OCI-LY3 (cell line): ENCODE measurements at regions not wholly inside any gene's neighbourhood (a gene's known extent, or its start where the extent isn't known, plus 50 kb on each side); places are given as distances from the start of the nearest gene placed in this dataset.

Experiments
- H2AFZ ChIP-seq: fragments of 200-600, 300-600 bp; shearing (Covaris generic); 2 replicates; pipeline ENCODE4 v1.6.0; 2014; ENCODE audit warnings: antibody characterized with exemption, low read depth, low read length
- H3K27ac ChIP-seq: fragments of 200-600, 300-600 bp; sonication (generic); 2 replicates; pipeline ENCODE4 v1.5.1; 2014; ENCODE audit warnings: mild to moderate bottlenecking, low read length, moderate library complexity, mixed read lengths
- H3K27me3 ChIP-seq: fragments of 200-600, 300-600 bp; sonication (generic); 2 replicates; pipeline ENCODE4 v1.6.1; 2014; ENCODE audit warnings: low read depth, low read length, mixed read lengths
- H3K36me3 ChIP-seq: fragments of 200-600, 300-600 bp; sonication (generic); replicated peaks from 2 replicates; pipeline ENCODE3; 2014; ENCODE audit warnings: low read depth, low read length, mixed read lengths
- H3K4me1 ChIP-seq: fragments of 300-600, 200-600 bp; sonication (generic); 2 replicates; pipeline ENCODE4 v1.6.1; 2014; ENCODE audit warnings: low read length, mixed read lengths
- H3K4me2 ChIP-seq: fragments of 200-600, 300-600 bp; sonication (generic); 2 replicates; pipeline ENCODE4 v1.6.1; 2014; ENCODE audit warnings: low read length, mixed read lengths
- H3K4me3 ChIP-seq: fragments of 300-600, 200-600 bp; sonication (generic); 2 replicates; pipeline ENCODE4 v1.5.1; 2014; ENCODE audit warnings: antibody characterized with exemption, mild to moderate bottlenecking, low read length, moderate library complexity
- H3K79me2 ChIP-seq: fragments of 300-600, 200-600 bp; shearing (Covaris generic); 2 replicates; pipeline ENCODE4 v1.6.1; 2014; ENCODE audit warnings: mild to moderate bottlenecking, low read length, mixed read lengths
- H3K9ac ChIP-seq: fragments of 300-600, 200-600 bp; shearing (Covaris generic); 2 replicates; pipeline ENCODE4 v1.6.0; 2014; ENCODE audit warnings: mild to moderate bottlenecking, low read length, moderate library complexity
- H3K9me3 ChIP-seq: fragments of 200-600, 300-600 bp; shearing (Covaris generic); 2 replicates; pipeline ENCODE4 v1.6.1; 2014; ENCODE audit warnings: low read length, mixed read lengths; ENCODE audit not compliant: insufficient read depth
- H4K20me1 ChIP-seq: fragments of 200-600, 300-600 bp; sonication (generic); 2 replicates; pipeline ENCODE4 v1.6.1; 2016; ENCODE audit warnings: low read length, mixed read lengths; ENCODE audit not compliant: insufficient read depth
- CTCF ChIP-seq: fragments of 200-600, 300-600 bp; sonication (generic); IDR thresholded peaks from 2 replicates; pipeline ENCODE4 v1.5.1; 2014; ENCODE audit warnings: antibody characterized with exemption, low read length, low read depth
- EZH2phosphoT487 ChIP-seq: fragments of 200-600 bp; shearing (Covaris generic); IDR thresholded peaks from 2 replicates; pipeline ENCODE4 v1.6.1; 2018; ENCODE audit warnings: antibody characterized with exemption, mixed run types, low read depth

GRCh38 chr7:115449689-115450088, 527.8 kb downstream of the MDFIC start:
- Histone ChIP-seq H3K27me3 (no peaks in the 10 kb centered on the region), H3K9me3 (no peaks in the 10 kb centered on the region), H3K4me3 (no peak overlapping the region), H3K27ac (no peak overlapping the region), H2AFZ (no peak overlapping the region), H4K20me1 (no peaks in the 10 kb centered on the region), H3K4me2 (no peak overlapping the region), H3K4me1 (no peaks in the 10 kb centered on the region), H3K9ac (no peak overlapping the region), H3K36me3 (no peaks in the 10 kb centered on the region), H3K79me2 (no peaks in the 10 kb centered on the region)
- TF ChIP-seq CTCF (no peak), EZH2phosphoT487 (no peak)

GRCh38 chr7:115447495-115447894, 525.6 kb downstream of the MDFIC start:
- Histone ChIP-seq H3K79me2 (no peaks in the 10 kb centered on the region), H3K4me2 (no peak overlapping the region), H2AFZ (no peak overlapping the region), H4K20me1 (no peaks in the 10 kb centered on the region), H3K36me3 (no peaks in the 10 kb centered on the region), H3K27ac (no peak overlapping the region), H3K27me3 (no peaks in the 10 kb centered on the region), H3K9ac (no peak overlapping the region), H3K9me3 (no peaks in the 10 kb centered on the region), H3K4me1 (no peaks in the 10 kb centered on the region), H3K4me3 (no peak overlapping the region)
- no peak for TF ChIP-seq CTCF
- no peak for TF ChIP-seq EZH2phosphoT487

GRCh38 chr7:115441033-115441432, 519.1 kb downstream of the MDFIC start:
- Histone ChIP-seq H3K27me3 (no peaks in the 10 kb centered on the region), H3K9me3 (no peaks in the 10 kb centered on the region), H3K4me2 (no peak overlapping the region), H3K4me1 (no peaks in the 10 kb centered on the region), H3K9ac (no peak overlapping the region), H4K20me1 (no peaks in the 10 kb centered on the region), H3K79me2 (no peaks in the 10 kb centered on the region), H2AFZ (no peak overlapping the region), H3K36me3 (no peaks in the 10 kb centered on the region), H3K4me3 (no peak overlapping the region), H3K27ac (no peak overlapping the region)
- TF ChIP-seq CTCF (no peak), EZH2phosphoT487 (no peak)

- Histone ChIP-seq H2AFZ (no peak overlapping the region), H3K27me3 (no peaks in the 10 kb centered on the region), H3K79me2 (no peaks in the 10 kb centered on the region), H4K20me1 (no peaks in the 10 kb centered on the region), H3K4me1 (peaks cover 5% of the 10 kb centered on the region; the same call in 1 of the 2 replicates), H3K36me3 (no peaks in the 10 kb centered on the region), H3K9me3 (no peaks in the 10 kb centered on the region), H3K4me2 (no peak overlapping the region), H3K4me3 (no peak overlapping the region), H3K27ac (no peak overlapping the region), H3K9ac (no peak overlapping the region)
- TF ChIP-seq EZH2phosphoT487 (no peak), CTCF (no peak)
These were observed 513.3 kb downstream of the MDFIC start for GRCh38 chr7:115435178-115435577.
